Endothelial cell (in vitro differentiated cells): ENCODE measurements at regions not wholly inside any gene's neighbourhood (a gene's known extent, or its start where the extent isn't known, plus 50 kb on each side); places are given as distances from the start of the nearest gene placed in this dataset.
A peak's percentile ranks its signal among the peaks of the same experiment; 100 is the strongest.

Experiments used
- DNase-seq: peaks from one replicate; pipeline ENCODE4 v3.0.0; 2021; ENCODE audit warnings: low spot score
- H3K27ac Mint-ChIP-seq: one replicate; pipeline ENCODE4 v1.8.0; 2021; ENCODE audit warnings: mixed read lengths, inconsistent platforms; ENCODE audit not compliant: unreplicated experiment
- H3K27me3 Mint-ChIP-seq: one replicate; pipeline ENCODE4 v1.8.0; 2021; ENCODE audit warnings: mild to moderate bottlenecking, moderate library complexity, mixed read lengths, inconsistent platforms; ENCODE audit not compliant: unreplicated experiment
- H3K36me3 Mint-ChIP-seq: one replicate; pipeline ENCODE4 v1.8.0; 2021; ENCODE audit warnings: mild to moderate bottlenecking, low read depth, mixed read lengths, inconsistent platforms; ENCODE audit not compliant: unreplicated experiment
- H3K4me1 Mint-ChIP-seq: one replicate; pipeline ENCODE4 v1.8.0; 2021; ENCODE audit warnings: mild to moderate bottlenecking, mixed read lengths, inconsistent platforms; ENCODE audit not compliant: unreplicated experiment
- H3K4me3 Mint-ChIP-seq: one replicate; pipeline ENCODE4 v1.8.0; 2021; ENCODE audit warnings: mild to moderate bottlenecking, mixed read lengths, inconsistent platforms; ENCODE audit not compliant: unreplicated experiment
- H3K9me3 Mint-ChIP-seq: one replicate; pipeline ENCODE4 v1.8.0; 2021; ENCODE audit warnings: mixed read lengths, inconsistent platforms; ENCODE audit not compliant: unreplicated experiment
- CTCF ChIP-seq: fragments of 200-600 bp; sonication (generic); IDR thresholded peaks from one replicate; pipeline ENCODE4 v1.5.0; 2021; ENCODE audit warnings: antibody characterized with exemption; ENCODE audit not compliant: unreplicated experiment

DNA sequence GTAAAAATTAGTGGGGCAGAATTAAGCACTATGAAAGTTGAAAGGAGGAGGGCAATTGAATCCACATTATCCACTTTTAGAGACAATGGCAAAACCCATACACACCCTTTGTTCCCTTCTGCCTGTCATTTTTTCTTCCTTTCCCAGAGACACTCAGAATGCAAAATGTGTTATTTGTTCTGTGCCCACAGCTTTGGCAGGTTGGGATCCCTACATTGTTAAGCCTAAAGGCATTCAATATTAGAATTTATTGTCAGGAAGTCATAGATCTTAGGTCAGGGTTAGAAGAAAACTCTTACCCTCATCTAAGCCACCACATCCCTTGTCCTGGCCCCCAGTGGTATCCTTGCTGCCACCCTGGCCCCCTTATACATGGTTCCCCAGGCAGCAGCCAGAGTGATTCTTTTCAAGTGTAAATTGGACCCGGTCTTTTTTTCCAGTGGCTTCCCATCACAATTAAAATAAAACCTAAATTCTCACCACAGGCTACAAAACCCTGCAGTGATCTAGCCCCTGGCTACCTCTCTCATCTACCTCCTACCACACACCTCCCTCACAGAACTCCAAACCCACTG lies 470.1 kb upstream of the ATP11B start:
- Mint-ChIP-seq H3K36me3 (no peaks in the 10 kb centered on the region), H3K4me1 (no peaks in the 10 kb centered on the region), H3K9me3 (no peaks in the 10 kb centered on the region), H3K27ac (no peak overlapping the region), H3K4me3 (no peak overlapping the region), H3K27me3 (peaks cover 2% of the 10 kb centered on the region)
- TF ChIP-seq CTCF = no peak
- DNase-seq = no peak

DNA sequence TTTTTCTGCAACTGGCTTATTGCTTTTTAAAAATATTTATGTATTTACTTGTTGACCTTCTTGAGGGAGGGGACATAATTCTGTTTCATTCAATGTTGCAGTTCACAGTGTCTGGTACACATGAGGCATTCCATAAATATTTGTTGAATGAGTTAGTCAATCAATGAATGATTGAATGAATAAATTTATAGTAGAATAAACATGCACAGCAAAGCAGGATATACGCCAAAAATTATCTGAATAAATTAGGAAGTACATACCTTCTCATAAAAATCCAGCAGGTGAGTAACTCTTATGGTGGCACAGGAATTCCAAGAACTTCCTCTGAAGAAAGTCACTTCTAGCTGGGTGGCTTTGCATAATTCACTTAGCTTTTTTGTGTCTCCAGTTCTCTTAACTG lies 469.4 kb upstream of the ATP11B start:
- no peaks in the 10 kb centered on the region for H3K36me3 Mint-ChIP-seq
- no peak overlapping the region for H3K4me3 Mint-ChIP-seq
- no peak overlapping the region for H3K27ac Mint-ChIP-seq
- no peaks in the 10 kb centered on the region for H3K4me1 Mint-ChIP-seq
- DNase-seq = no peak
- TF ChIP-seq CTCF = no peak
- H3K9me3 Mint-ChIP-seq = no peaks in the 10 kb centered on the region
- H3K27me3 Mint-ChIP-seq = peaks cover 2% of the 10 kb centered on the region

GRCh38 chr3:182325213-182325950 lies 467.9 kb upstream of the ATP11B start:
- Mint-ChIP-seq H3K4me3 (no peak overlapping the region), H3K27me3 (no peaks in the 10 kb centered on the region), H3K4me1 (no peaks in the 10 kb centered on the region), H3K36me3 (no peaks in the 10 kb centered on the region), H3K27ac (no peak overlapping the region), H3K9me3 (no peaks in the 10 kb centered on the region)
- no peak for DNase-seq
- TF ChIP-seq CTCF = no peak

- Mint-ChIP-seq H3K36me3 (no peaks in the 10 kb centered on the region), H3K4me1 (no peaks in the 10 kb centered on the region), H3K9me3 (no peaks in the 10 kb centered on the region), H3K4me3 (no peak overlapping the region), H3K27ac (peak overlapping the region; percentile 24), H3K27me3 (no peaks in the 10 kb centered on the region)
- DNase-seq = no peak
- TF ChIP-seq CTCF = no peak
Observed at GRCh38 chr3:182327196-182327681, 466.1 kb upstream of the ATP11B start.

GRCh38 chr3:182330646-182331045 lies 462.7 kb upstream of the ATP11B start:
- Mint-ChIP-seq H3K36me3 (no peaks in the 10 kb centered on the region), H3K27me3 (no peaks in the 10 kb centered on the region), H3K4me1 (no peaks in the 10 kb centered on the region), H3K9me3 (no peaks in the 10 kb centered on the region), H3K27ac (no peak overlapping the region), H3K4me3 (no peak overlapping the region)
- no peak for TF ChIP-seq CTCF
- no peak for DNase-seq
